Lower leg skin (tissue), 3 donors: ENCODE measurements at regions not wholly inside any gene's neighbourhood (a gene's known extent, or its start where the extent isn't known, plus 50 kb on each side); places are given as distances from the start of the nearest gene placed in this dataset.

Source experiments
- CTCF ChIP-seq, 3 donors: fragments of 450-650 bp; IDR thresholded peaks; one replicate each; pipeline ENCODE4 v1.5.1; 2016; ENCODE audit warnings: antibody characterized with exemption in 3 of 3, mild to moderate bottlenecking in 3 of 3, moderate library complexity in 2 of 3
- POLR2A ChIP-seq, 2 donors: fragments of 450-650 bp; IDR thresholded peaks; one replicate each; pipeline ENCODE4 v1.6.1; 2016 to 2017; ENCODE audit warnings: antibody characterized with exemption in 2 of 2, mild to moderate bottlenecking in 1 of 2, moderate library complexity in 1 of 2

- TF ChIP-seq CTCF (IDR thresholded peaks at IDR 0.05) (no peak), POLR2A (IDR thresholded peaks at IDR 0.05) (no peak)
These were observed 1801.3 kb upstream of the PCDH10 start for GRCh38 chr4:131347816-131348215.
